K562 (cell line): ENCODE measurements at regions not wholly inside any gene's neighbourhood (a gene's known extent, or its start where the extent isn't known, plus 50 kb on each side); places are given as distances from the start of the nearest gene placed in this dataset.

ENCODE experiments used
- BRD9 ChIP-seq: fragments of 450-650 bp; IDR thresholded peaks from 2 replicates; pipeline ENCODE4 v1.6.1; 2018; ENCODE audit warnings: low read depth; ENCODE audit not compliant: partially characterized antibody
- FIP1L1 ChIP-seq: fragments of 200-400 bp; formaldehyde crosslinking; IDR thresholded peaks from 2 replicates; pipeline ENCODE4 v1.6.1; 2018; ENCODE audit warnings: mild to moderate bottlenecking, low read depth, low read length; ENCODE audit not compliant: poor library complexity, severe bottlenecking
- HOXB6 ChIP-seq: fragments of 250-450 bp; sonication (Bioruptor Pico); IDR thresholded peaks from 2 replicates; pipeline ENCODE4 v1.5.1; 2022; ENCODE audit warnings: mild to moderate bottlenecking, borderline replicate concordance
- LARP7 ChIP-seq: fragments of 450-650 bp; IDR thresholded peaks from 2 replicates; pipeline ENCODE4 v1.6.1; 2016
- MCM3 ChIP-seq: fragments of 450-650 bp; IDR thresholded peaks from 2 replicates; pipeline ENCODE4 v1.6.1; 2016
- MEF2A ChIP-seq: IDR thresholded peaks from 2 replicates; pipeline ENCODE4 v1.6.1; 2011; ENCODE audit warnings: low read depth, mild to moderate bottlenecking, low read length, moderate library complexity; ENCODE audit not compliant: control insufficient read depth
- MYC ChIP-seq, 2 experiments: fragments of 250-450 bp in 1 of 2; sonication (Bioruptor Pico) in 1 of 2; IDR thresholded peaks; 2 replicates each; pipeline versions ENCODE4 v1.5.1 to v1.6.1; 2012 to 2021; ENCODE audit warnings: low read depth in 2 of 2, borderline replicate concordance in 1 of 2, improper control_type of control experiment in 1 of 2, low read length in 1 of 2, mild to moderate bottlenecking in 1 of 2, moderate library complexity in 1 of 2
- NCOA2 ChIP-seq, 2 experiments: fragments of 450-650 bp; IDR thresholded peaks; 2 replicates each; pipeline ENCODE4 v1.6.1; 2018; ENCODE audit warnings: mild to moderate bottlenecking in 2 of 2, moderate library complexity in 1 of 2; ENCODE audit not compliant: partially characterized antibody in 2 of 2
- NCOA4 ChIP-seq: fragments of 450-650 bp; IDR thresholded peaks from 2 replicates; pipeline ENCODE4 v1.6.1; 2018; ENCODE audit warnings: mild to moderate bottlenecking; ENCODE audit not compliant: partially characterized antibody
- PTRF ChIP-seq: fragments of 450-650 bp; IDR thresholded peaks from 2 replicates; pipeline ENCODE4 v1.6.1; 2016; ENCODE audit warnings: mild to moderate bottlenecking, missing genetic modification characterization, missing compliant biosample characterization
- RFX1 ChIP-seq: fragments of 450-650 bp; IDR thresholded peaks from 2 replicates; pipeline ENCODE4 v1.6.1; 2016; ENCODE audit warnings: mild to moderate bottlenecking, moderate library complexity
- TAF1 ChIP-seq: IDR thresholded peaks from 2 replicates; pipeline ENCODE4 v1.6.1; 2011; ENCODE audit warnings: mild to moderate bottlenecking, low read length, moderate library complexity; ENCODE audit not compliant: insufficient read depth, control insufficient read depth, severe bottlenecking; ENCODE audit errors: extremely low read depth
- TEAD4 ChIP-seq, 2 experiments: sonication (generic) in 1 of 2; formaldehyde crosslinking in 1 of 2; IDR thresholded peaks; 2 replicates each; pipeline versions ENCODE4 v1.6.1 to v1.8.0; 2012 to 2022; ENCODE audit warnings: borderline replicate concordance in 1 of 2, inconsistent platforms in 1 of 2, low read length in 1 of 2, mild to moderate bottlenecking in 1 of 2, missing genetic modification reagents in 1 of 2
- U2AF2 ChIP-seq: fragments of 200-400 bp; formaldehyde crosslinking; optimal IDR thresholded peaks from 2 replicates; pipeline ENCODE3; 2017; ENCODE audit warnings: low read depth, mild to moderate bottlenecking, low read length
- TF ChIP-seq, protein P1 (sequence below): sonication (generic); formaldehyde crosslinking; IDR thresholded peaks from 2 replicates; pipeline ENCODE4 v1.8.0; 2022; ENCODE audit warnings: mild to moderate bottlenecking, missing genetic modification reagents
- TF ChIP-seq, protein P2 (sequence below), 3 experiments: fragments of 200-800 bp in 1 of 3; fragments of 250-450 bp in 1 of 3; fragments of 450-650 bp in 1 of 3; sonication (Bioruptor Pico) in 1 of 3; sonication (Bioruptor generic) in 1 of 3; formaldehyde crosslinking in 1 of 3; IDR thresholded peaks; 2 replicates each; pipeline versions ENCODE4 v1.6.1 to v1.8.0; 2016 to 2022; ENCODE audit warnings: mild to moderate bottlenecking in 2 of 3, missing genetic modification characterization in 2 of 3, missing compliant biosample characterization in 1 of 3, moderate library complexity in 1 of 3
- TF ChIP-seq, protein P3 (sequence below): fragments of 250-450 bp; sonication (Bioruptor Pico); IDR thresholded peaks from 2 replicates; pipeline ENCODE4 v1.5.0; 2021

DNA sequence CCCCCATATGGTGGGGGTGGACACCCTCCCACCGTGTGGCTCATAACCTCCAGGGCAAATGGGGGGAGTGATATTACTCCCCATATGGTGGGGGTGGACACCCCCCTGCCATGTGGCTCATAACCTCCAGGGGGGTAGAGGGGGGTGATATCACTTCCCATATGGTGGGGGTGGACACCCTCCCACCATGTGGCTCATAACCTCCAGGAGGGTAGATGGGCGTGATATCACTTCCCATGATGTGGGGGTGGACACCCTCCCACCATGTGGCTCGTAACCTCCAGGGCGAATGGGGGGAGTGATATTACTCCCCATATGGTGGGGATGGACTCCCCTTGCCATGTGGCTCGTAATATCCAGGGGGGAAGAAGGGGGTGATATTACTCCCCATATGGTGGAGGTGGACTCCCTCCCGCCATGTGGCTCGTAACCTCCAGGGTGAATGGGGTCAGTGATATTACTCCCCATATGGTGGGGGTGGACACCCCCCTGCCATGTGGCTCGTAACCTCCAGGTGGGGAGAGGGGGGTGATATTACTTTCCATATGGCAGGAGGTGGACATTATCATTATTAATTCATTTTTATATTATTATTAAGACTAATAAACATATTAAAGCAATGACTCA, 51.2 kb upstream of the OXA1L start (continued):
- TF ChIP-seq HOXB6 (CRISPR knock-in tag) (no peak), TEAD4 (IDR thresholded peaks at IDR 0.05; ENCODE audit: low read length) (peak; percentile 87), TEAD4 (CRISPR knock-in tag; IDR thresholded peaks at IDR 0.05; ENCODE audit: borderline replicate concordance) (no peak), LARP7 (no peak), MYC (IDR thresholded peaks at IDR 0.05; ENCODE audit: low read depth, low read length) (peak; percentile 88), MYC (CRISPR knock-in tag; IDR thresholded peaks at IDR 0.05; ENCODE audit: borderline replicate concordance, low read depth) (no peak), TAF1 (no peak), FIP1L1 (no peak), PTRF (tag) (no peak), U2AF2 (no peak), MCM3 (no peak), NCOA4 (no peak), RFX1 (no peak), BRD9 (no peak), MEF2A (no peak), NCOA2 (IDR thresholded peaks at IDR 0.05; ENCODE audit: partially characterized antibody in 2 of 2) (no peak)
- TF ChIP-seq, protein P1, sequence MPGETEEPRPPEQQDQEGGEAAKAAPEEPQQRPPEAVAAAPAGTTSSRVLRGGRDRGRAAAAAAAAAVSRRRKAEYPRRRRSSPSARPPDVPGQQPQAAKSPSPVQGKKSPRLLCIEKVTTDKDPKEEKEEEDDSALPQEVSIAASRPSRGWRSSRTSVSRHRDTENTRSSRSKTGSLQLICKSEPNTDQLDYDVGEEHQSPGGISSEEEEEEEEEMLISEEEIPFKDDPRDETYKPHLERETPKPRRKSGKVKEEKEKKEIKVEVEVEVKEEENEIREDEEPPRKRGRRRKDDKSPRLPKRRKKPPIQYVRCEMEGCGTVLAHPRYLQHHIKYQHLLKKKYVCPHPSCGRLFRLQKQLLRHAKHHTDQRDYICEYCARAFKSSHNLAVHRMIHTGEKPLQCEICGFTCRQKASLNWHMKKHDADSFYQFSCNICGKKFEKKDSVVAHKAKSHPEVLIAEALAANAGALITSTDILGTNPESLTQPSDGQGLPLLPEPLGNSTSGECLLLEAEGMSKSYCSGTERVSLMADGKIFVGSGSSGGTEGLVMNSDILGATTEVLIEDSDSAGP (CRISPR knock-in tag) = no peak
- TF ChIP-seq, protein P2, sequence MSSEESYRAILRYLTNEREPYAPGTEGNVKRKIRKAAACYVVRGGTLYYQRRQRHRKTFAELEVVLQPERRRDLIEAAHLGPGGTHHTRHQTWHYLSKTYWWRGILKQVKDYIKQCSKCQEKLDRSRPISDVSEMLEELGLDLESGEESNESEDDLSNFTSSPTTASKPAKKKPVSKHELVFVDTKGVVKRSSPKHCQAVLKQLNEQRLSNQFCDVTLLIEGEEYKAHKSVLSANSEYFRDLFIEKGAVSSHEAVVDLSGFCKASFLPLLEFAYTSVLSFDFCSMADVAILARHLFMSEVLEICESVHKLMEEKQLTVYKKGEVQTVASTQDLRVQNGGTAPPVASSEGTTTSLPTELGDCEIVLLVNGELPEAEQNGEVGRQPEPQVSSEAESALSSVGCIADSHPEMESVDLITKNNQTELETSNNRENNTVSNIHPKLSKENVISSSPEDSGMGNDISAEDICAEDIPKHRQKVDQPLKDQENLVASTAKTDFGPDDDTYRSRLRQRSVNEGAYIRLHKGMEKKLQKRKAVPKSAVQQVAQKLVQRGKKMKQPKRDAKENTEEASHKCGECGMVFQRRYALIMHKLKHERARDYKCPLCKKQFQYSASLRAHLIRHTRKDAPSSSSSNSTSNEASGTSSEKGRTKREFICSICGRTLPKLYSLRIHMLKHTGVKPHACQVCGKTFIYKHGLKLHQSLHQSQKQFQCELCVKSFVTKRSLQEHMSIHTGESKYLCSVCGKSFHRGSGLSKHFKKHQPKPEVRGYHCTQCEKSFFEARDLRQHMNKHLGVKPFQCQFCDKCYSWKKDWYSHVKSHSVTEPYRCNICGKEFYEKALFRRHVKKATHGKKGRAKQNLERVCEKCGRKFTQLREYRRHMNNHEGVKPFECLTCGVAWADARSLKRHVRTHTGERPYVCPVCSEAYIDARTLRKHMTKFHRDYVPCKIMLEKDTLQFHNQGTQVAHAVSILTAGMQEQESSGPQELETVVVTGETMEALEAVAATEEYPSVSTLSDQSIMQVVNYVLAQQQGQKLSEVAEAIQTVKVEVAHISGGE (CRISPR knock-in tag; IDR thresholded peaks at IDR 0.05) = no peak
- TF ChIP-seq, protein P3, sequence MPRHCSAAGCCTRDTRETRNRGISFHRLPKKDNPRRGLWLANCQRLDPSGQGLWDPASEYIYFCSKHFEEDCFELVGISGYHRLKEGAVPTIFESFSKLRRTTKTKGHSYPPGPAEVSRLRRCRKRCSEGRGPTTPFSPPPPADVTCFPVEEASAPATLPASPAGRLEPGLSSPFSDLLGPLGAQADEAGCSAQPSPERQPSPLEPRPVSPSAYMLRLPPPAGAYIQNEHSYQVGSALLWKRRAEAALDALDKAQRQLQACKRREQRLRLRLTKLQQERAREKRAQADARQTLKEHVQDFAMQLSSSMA (CRISPR knock-in tag) = no peak
